ENCODE measurements at regions not wholly inside any gene's neighbourhood (a gene's known extent, or its start where the extent isn't known, plus 50 kb on each side); places are given as distances from the start of the nearest gene placed in this dataset.

- H4K20me1 ChIP-seq (replicated peaks in 1 of 2; ENCODE audit: control insufficient read depth in 1 of 2, insufficient read depth in 2 of 2, low read length in 2 of 2): peaks cover 0 to 9% of the 10 kb centered on the region in 2 experiments
- H3K4ac ChIP-seq (replicated peaks; ENCODE audit: insufficient read length, low read depth, low read length): no peak overlapping the region
- H2BK20ac ChIP-seq (ENCODE audit: low read length): no peak overlapping the region
- H2AK5ac ChIP-seq (ENCODE audit: low read depth, low read length): no peak overlapping the region
- POLR2A ChIA-PET (ENCODE audit: partially characterized antibody): interaction anchor here (1.0 to 1.7 kb wide), 2 partner anchors 10 to 16 kb away, joined by 4 read pairs; no protein-coding TSS in a partner anchor
- H2BK5ac ChIP-seq (ENCODE audit: low read depth, low read length): no peak overlapping the region
- H4K5ac ChIP-seq (ENCODE audit: insufficient read length, low read depth, low read length): no peak overlapping the region
- peaks cover 0 to 9% (median 1%) of the 10 kb centered on the region in 4 experiments; a peak in 5 of 7 replicates for H3K4me1 ChIP-seq (replicated peaks in 1 of 4; ENCODE audit: control insufficient read depth in 3 of 4, insufficient read depth in 4 of 4, low read length in 3 of 4)
- H3K56ac ChIP-seq (replicated peaks; ENCODE audit: insufficient read length, low read depth, low read length): no peak overlapping the region
- H3K36me3 ChIP-seq (ENCODE audit: control insufficient read depth in 2 of 4, insufficient read depth in 4 of 4, low read length in 3 of 4): no peaks in the 10 kb centered on the region
- no peak overlapping the region for H2BK15ac ChIP-seq (ENCODE audit: low read length)
- no peak overlapping the region for H3K27ac ChIP-seq (ENCODE audit: low read depth, low read length)
- no peak overlapping the region for H2AFZ ChIP-seq (ENCODE audit: low read length)
- H3K23ac ChIP-seq (ENCODE audit: insufficient read length): no peak overlapping the region
- H3K79me1 ChIP-seq (ENCODE audit: low read depth, low read length): no peaks in the 10 kb centered on the region
- WGBS, 2 experiments (ENCODE audit: extremely low coverage in 1 of 2, insufficient coverage in 1 of 2, insufficient read length in 1 of 2, insufficient replicate concordance in 2 of 2, low coverage in 1 of 2, low lambda C conversion rate in 2 of 2, missing lambda C conversion rate in 1 of 2): 79% methylated on average over 8 of the region's 8 CpGs; no CpG with 5 or more reads in 1 of the 2 experiments
- no peaks in the 10 kb centered on the region for H3K9me3 ChIP-seq (ENCODE audit: insufficient read depth in 2 of 2, low read depth in 1 of 2, low read length in 1 of 2)
- no peak overlapping the region for H3K18ac ChIP-seq (ENCODE audit: extremely low read depth, low read length)
- peak overlapping the region; percentile 18; the same call in 1 of the 2 replicates for H2BK12ac ChIP-seq (ENCODE audit: low read depth, low read length)
- no peak overlapping the region for H4K91ac ChIP-seq (replicated peaks; ENCODE audit: insufficient read length, low read length)
- no peak overlapping the region for H4K8ac ChIP-seq (ENCODE audit: extremely low read depth, insufficient read depth, low read length)
- FAIRE-seq (peak; percentile 48), DNase-seq (ENCODE audit: low read depth in 1 of 2, low spot score in 2 of 2) (no peak)
- no peak overlapping the region for H3K14ac ChIP-seq (ENCODE audit: insufficient read length)
- H3K23me2 ChIP-seq (ENCODE audit: low read depth, low read length): peaks cover 26% of the 10 kb centered on the region; the same call in 1 of the 2 replicates
- no peak overlapping the region for H2BK120ac ChIP-seq (replicated peaks; ENCODE audit: low read depth, low read length)
- no peak overlapping the region for H3K4me3 ChIP-seq (ENCODE audit: extremely low read depth in 1 of 4, insufficient read depth in 2 of 4, low read depth in 3 of 4, low read length in 4 of 4)
- H3K79me2 ChIP-seq (ENCODE audit: control insufficient read depth in 1 of 2, insufficient read depth in 2 of 2, low read length in 2 of 2): no peaks in the 10 kb centered on the region
- no peak overlapping the region for H3K9ac ChIP-seq (replicated peaks in 1 of 4; ENCODE audit: extremely low read depth in 1 of 4, low read depth in 3 of 4, low read length in 3 of 4)
- CTCF ChIA-PET (ENCODE audit: partially characterized antibody): interaction anchor here (0.6 to 2.1 kb wide), 13 partner anchors 9 to 351 kb away, joined by 3 to 7 read pairs (median 3); no protein-coding TSS in a partner anchor
- peaks cover 1 to 28% (median 25%) of the 10 kb centered on the region in 4 experiments for H3K27me3 ChIP-seq (replicated peaks in 1 of 4; ENCODE audit: control insufficient read depth in 3 of 4, extremely low read depth in 1 of 4, insufficient read depth in 3 of 4, low read length in 3 of 4)
- no peak for TF ChIP-seq SUZ12 (IDR thresholded peaks at IDR 0.05; ENCODE audit: low read length)
- peak in 1 of 3 experiments; percentile 35; a peak in 1 of 4 replicates for TF ChIP-seq CTCF (IDR thresholded peaks at IDR 0.05; ENCODE audit: control extremely low read depth in 1 of 3, insufficient read depth in 1 of 3, low read depth in 1 of 3, low read length in 3 of 3)
- H3K4me2 ChIP-seq (ENCODE audit: insufficient read depth in 1 of 2, low read depth in 2 of 2, low read length in 2 of 2): no peak overlapping the region
Measured at GRCh38 chr17:73950593-73950914, 252.9 kb upstream of the RPL38 start.
